Kasumi-1 (cell line): ENCODE measurements at regions not wholly inside any gene's neighbourhood (a gene's known extent, or its start where the extent isn't known, plus 50 kb on each side); places are given as distances from the start of the nearest gene placed in this dataset.
"Not testable (repeated sequence)": the region's sequence is repeated elsewhere in the genome, so short reads cannot be mapped to it uniquely, and the experiment has no call there.

Experiments
- DNase-seq, 2 experiments: peaks; one replicate each; lab custom pipeline; 2025; lab: John Stamatoyannopoulos, UW

DNA sequence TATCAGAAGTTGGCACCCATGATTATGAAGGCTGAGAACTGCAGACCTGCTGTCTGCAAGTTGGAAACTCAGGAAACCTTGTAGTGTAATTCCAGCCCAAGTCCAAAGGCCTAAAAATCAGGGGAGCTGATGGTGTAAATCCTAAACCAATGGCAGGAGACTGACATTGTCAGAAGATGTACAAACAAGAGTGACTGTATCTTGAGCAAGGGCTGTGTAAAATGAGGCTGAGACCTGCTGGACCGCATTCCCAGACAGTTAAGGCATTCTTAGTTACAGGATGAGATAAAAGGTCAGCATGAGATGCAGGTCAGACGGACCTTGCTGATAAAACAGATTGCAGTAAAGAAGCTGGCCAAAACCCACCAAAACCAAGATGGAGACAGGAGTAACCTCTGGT lies 147.7 kb downstream of the COG6 start:
- no peak for DNase-seq

DNA sequence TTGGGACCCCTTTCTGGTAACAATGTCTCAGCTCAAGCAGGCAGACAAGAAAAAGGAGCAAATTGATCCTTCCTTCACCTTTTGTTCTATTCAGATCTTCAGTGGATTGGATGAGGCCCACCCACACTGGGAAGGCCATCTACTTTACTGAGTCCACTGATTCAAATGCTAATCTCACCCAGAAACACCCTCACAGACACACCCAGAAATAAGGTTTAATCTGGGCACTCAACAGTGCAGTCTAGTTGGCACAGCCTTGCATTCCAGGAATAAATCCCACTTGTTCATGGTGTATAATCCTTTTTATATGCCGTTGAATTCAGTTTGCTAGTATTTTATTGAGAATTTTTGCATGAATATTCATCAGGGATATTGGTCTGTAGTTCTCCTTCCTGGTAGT lies 148.4 kb downstream of the COG6 start:
- DNase-seq = no peak

- no peak for DNase-seq
These were observed 149.1 kb downstream of the COG6 start for GRCh38 chr13:39804332-39805210.

DNA sequence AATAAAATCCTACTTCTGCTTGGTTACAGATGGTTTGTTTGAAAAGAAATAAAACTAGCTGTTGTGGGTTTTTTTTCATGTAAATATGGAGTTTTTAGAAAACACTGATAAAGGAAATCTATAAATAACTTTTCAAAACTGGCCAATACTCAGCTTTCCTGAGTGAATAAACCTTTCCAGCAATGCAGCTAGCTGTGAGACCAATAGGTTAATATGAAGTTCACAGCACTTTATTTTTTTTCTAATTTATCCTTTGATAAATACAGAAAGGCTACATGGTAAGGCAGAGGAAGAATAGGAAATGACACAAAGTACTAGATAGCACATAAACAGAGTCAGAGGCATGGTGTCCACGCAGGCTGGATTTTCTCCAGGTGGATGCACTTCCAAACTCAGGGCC lies 154.0 kb downstream of the COG6 start:
- no peak for DNase-seq

GRCh38 chr13:39810091-39810877 lies 154.8 kb downstream of the COG6 start:
- no peak for DNase-seq

- DNase-seq = peak; percentile 30 to 57
These were observed 155.6 kb downstream of the COG6 start for GRCh38 chr13:39811051-39811450.

GRCh38 chr13:39811696-39812095 lies 156.2 kb downstream of the COG6 start:
- no peak for DNase-seq

GRCh38 chr13:39815345-39816111 lies 160.1 kb downstream of the COG6 start:
- DNase-seq = no peak

- no peak for DNase-seq
These were observed 161.5 kb downstream of the COG6 start for GRCh38 chr13:39816936-39817335.

GRCh38 chr13:39818953-39819352 lies 163.5 kb downstream of the COG6 start:
- no peak for DNase-seq

- DNase-seq = no peak
These were observed 165.1 kb downstream of the COG6 start for GRCh38 chr13:39820606-39821005.

DNA sequence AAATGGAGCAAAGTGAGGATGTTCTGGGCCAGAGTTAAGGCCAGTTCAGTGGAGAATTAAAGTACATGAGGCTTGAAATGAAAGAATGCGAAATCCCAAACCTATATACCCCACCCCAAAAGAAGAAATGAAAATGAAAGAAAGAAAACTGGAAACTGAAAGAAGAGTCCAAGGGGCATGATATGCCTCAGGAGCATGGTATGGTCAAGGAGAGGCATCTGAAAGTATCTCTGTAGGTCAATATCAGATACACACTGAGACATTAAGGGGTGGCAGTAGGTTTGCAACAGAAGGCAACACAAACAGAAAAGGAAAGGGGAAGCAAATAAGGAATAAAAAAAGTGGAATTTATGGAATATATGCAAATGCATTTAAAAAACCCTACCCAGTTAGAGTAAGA lies 166.5 kb downstream of the COG6 start:
- no peak for DNase-seq

GRCh38 chr13:39822437-39822836 lies 167.0 kb downstream of the COG6 start:
- DNase-seq = no peak

GRCh38 chr13:39823063-39823713 lies 167.7 kb downstream of the COG6 start:
- no peak for DNase-seq

DNA sequence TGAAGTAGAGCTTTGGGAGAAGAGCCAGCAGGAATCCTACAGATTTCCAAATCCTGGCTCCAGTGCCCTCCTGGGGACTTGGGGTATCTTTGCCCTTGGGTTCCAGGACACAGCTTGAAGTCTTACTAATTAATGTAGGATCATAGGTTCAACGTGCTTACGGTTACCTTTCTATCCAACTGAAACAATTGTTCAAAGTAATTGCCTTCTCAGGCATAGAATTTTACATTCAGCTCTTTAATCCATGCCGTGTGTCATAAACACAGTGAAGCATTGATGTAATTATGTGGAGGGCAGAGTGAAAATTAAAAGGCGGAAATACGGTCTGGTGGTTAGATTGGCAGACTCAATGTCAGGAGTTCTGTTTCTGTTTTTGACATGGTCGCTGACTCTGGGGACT lies 170.4 kb downstream of the COG6 start:
- DNase-seq = no peak

DNA sequence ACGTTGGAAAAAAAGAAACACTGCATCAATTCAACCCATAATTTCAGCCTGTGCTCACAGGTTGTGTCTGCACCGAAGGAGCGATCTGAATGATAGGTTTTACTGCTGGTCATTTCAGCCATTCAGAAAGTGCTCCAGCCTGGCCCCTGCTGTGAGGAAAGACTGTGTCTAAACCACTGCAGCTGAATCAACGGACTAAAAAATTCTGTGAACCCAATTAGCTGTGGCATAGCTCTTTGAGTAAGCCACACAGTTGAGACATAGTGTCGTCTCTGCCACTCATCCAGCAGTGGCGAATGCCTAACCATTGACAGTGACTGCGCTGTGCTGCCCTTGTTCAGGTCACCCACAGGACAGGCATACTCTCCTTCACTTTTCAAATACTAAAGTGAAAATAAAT lies 179.8 kb downstream of the COG6 start:
- DNase-seq = no peak

GRCh38 chr13:39836038-39836437 lies 180.6 kb downstream of the COG6 start:
- DNase-seq = no peak

DNA sequence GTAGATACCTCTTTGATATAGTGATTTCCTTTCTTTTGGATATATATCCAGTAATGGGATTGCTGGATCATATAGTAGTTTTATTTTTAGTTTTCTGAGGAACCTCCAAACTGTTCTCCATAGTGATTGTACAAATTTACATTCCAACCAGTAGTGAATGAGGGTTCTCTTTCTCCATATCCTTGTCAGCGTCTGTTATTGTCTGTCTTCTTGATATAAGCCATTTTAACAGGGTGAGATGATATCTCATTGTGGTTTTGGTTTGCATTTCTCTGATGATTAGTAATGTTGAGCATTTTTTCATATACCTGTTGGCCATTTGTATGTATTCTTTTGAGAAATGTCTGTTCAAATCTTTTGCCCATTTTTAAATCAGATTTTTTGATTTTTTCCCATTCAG lies 182.4 kb downstream of the COG6 start:
- DNase-seq = not testable (repeated sequence)

DNA sequence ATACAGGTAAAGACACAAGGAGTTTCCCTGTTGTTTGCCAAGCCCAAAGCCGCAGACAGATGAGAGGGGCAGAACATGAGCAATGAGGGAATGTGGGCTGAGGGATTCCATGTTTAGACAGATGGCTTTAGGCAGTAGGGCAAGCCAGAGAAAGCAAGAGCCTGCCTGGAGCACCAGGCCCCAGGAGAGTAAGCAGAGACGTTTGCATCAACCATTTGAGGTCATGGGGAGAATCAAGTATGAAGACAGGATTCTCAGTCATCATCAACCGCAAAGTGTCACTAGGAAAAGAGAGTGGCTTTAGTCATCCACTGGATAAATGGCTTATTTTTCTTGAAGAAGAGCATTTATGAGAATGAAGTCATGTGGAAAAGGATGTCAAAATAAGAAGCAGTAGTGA lies 184.7 kb downstream of the COG6 start:
- no peak for DNase-seq

GRCh38 chr13:39847336-39847735 lies 191.9 kb downstream of the COG6 start:
- DNase-seq = no peak

GRCh38 chr13:39855236-39855635 lies 199.8 kb downstream of the COG6 start:
- peak; percentile 9 to 20 for DNase-seq

- DNase-seq = no peak
These were observed 201.3 kb downstream of the COG6 start for GRCh38 chr13:39856714-39857113.
